GM19452 (cell line): ENCODE measurements at regions not wholly inside any gene's neighbourhood (a gene's known extent, or its start where the extent isn't known, plus 50 kb on each side); places are given as distances from the start of the nearest gene placed in this dataset.
"Not testable (repeated sequence)": the region's sequence is repeated elsewhere in the genome, so short reads cannot be mapped to it uniquely, and the experiment has no call there.

ENCODE experiments used
- ATAC-seq: cut with Tn5 transposase; IDR thresholded peaks from one replicate; pipeline ENCODE4 v1.9.1; 2021; ENCODE audit not compliant: unreplicated experiment

DNA sequence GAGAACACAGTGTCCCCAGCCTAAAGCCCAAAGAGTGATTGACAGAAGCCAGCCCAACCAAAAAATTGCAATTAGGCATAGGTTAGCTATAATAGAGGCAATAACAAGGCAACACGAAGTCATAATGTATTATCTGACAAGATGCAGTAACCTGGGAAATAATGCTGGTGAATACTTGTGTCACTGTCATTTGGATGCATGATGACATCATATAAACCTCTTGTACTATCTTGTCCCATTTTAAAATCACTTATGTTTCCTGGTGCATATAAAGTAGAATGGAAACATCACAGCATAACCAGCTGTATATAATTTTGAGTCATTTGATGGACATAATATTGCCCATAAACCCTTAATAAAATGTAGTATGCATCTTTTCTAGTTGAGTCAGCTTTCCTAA, 1138.3 kb upstream of the LRRTM3 start:
- ATAC-seq: no peak

DNA sequence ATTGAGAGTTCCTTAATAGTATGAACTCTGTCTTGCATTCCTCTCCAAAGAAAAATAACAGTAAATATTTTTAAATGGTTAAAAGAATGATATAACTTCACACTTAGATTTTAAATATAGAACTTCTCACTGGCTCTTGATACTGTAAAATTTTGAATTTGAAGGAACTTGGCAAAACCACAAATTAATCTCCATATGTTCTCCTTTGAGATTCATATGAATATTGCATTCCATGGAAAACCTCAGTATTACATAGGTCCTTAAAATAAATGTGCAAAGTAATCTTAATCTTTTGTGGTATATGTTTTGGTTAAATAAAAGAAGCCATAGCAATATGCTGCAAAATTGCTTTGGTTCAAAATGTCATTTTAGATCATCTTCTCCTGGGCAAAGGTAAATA, 1137.6 kb upstream of the LRRTM3 start:
- ATAC-seq: no peak

DNA sequence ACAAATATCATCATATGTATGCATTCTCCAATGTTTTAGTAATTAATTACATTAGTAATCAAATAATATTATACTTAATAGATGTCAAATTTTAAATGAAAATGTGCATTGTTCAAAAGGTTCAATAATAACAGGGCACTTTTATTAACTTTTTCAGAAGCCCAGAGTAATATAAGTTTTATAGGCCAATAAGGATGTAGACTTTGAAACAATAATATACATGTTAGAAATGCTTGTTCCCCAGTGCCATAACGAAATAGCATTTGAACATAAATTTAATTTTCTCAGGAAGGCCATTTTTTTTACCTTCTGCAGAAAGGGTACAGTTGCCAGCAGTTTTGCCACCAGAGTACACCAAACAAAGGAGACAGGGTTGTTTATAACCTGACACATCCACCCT, 1133.9 kb upstream of the LRRTM3 start:
- ATAC-seq: no peak

DNA sequence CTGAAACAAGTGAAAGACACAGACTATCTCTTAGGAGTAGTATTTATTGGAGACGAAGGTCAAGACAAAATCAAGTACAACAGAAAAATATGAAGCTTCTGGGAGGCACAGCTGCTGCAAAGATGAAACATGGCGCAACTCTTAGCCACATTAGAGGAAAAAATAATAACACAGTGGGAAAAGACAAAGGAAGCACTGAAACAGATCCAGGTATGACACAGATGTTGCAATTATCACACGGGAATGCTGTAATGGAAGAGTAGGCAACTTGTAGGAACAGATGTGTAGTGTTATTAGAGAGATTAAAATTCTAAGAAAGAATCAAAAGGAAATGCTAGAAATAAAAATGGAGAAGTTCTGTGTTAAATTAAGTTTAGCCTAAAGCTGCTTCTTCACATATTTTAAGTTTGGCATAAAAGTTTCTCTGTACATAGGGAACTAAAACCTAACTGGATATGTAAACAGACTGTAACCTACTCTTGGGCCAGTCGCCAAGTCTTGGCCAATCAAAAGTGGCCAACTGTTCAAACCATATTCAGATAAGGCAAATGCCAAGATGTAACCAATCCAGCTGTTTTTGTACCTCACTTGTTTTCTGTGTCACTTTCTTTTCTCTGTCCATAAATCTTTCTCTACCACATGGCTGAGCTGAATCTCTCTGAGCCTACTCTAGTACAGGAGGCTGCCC, 1132.0 kb upstream of the LRRTM3 start:
- ATAC-seq: no peak

DNA sequence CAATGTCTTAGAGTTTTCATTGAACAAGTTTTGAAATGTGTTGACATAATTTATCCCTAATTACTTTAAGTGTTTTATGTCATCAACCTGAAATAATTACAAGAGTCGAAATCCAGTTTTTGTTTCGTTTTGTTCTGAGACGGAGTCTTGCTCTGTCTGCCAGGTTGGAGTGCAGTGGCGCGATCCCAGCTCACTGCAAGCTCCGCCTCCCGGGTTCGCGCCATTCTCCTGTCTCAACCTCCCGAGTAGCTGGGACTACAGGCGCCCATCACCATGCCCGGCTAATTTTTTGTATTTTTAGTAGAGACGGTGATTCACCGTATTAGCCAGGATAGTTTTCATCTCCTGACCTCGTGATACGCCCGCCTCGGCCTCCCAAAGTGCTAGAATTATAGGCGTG, 1131.0 kb upstream of the LRRTM3 start:
- not testable (repeated sequence) for ATAC-seq

DNA sequence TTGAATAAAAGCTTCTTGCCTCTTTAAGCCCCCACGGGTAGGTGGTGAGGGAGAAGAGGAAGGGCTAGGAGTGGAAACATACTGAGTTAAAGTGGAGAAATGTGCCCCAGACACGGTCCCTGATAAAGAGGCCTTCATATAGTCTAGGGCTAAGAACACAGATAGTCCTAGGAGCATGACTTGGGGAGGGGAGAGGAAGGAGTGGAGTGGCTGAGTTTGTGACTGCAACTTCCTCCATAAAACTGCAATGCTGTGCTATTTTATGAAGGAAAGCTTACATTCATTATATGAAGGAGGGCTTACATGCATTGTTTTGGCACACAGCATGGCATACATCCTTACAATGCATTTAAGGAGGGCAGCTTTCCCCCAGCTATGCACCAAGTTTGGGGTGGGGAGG, 1129.4 kb upstream of the LRRTM3 start:
- ATAC-seq: no peak

DNA sequence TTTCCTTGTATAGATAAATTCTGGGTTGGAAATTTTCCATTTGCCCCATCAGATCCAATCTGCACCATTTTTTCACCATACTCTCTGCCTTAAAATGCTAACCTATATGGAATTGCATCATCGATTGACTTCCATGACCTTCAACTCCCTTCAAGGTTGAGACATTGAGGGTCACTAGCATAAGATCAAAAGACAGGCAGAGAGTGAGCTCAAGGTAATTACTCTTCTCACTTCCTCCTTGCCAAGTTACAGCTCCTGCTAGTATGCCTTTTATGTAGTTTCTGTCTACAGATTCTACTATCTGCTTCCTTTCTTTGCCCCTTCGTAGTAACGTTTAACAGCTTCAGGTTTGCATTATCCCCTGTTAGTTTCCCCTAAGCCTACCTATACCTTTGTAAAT, 1127.7 kb upstream of the LRRTM3 start:
- ATAC-seq: no peak

DNA sequence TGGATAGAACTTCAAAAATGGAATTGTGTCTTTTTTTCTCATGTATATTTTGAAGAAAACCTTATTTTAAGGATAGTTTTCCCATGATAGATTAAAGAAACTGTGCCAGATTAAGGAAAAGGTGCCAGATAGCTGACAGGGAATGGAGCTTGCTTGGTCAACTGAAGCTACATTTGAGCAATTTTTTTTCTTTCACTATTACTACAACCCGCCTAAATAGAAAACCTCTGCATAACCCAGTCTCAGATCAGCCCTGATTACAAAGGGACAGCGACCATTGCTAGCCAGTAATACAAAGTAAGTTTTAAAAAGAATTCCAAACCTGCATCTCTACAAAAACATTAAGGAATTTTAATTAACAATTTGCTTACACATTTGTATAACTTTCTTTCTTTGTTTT, 1123.4 kb upstream of the LRRTM3 start:
- no peak for ATAC-seq

DNA sequence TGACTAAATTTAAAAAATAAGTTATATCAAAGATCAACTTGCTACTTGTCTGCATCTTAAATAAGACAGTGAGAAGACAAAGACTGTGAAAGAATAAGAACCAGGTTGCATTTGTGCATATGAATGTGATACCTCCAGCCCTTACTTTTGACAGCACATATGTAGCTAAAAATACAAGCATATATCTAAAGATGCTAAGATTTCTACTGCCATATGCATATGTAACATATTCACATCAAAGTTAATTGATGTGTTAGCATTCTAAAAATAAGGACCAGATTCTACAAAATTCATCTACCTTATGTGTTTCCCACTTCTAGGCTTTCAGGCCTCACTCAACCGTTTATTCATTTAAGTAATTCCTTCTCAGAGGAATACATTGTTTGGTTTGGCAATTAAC, 1120.3 kb upstream of the LRRTM3 start:
- ATAC-seq: no peak

DNA sequence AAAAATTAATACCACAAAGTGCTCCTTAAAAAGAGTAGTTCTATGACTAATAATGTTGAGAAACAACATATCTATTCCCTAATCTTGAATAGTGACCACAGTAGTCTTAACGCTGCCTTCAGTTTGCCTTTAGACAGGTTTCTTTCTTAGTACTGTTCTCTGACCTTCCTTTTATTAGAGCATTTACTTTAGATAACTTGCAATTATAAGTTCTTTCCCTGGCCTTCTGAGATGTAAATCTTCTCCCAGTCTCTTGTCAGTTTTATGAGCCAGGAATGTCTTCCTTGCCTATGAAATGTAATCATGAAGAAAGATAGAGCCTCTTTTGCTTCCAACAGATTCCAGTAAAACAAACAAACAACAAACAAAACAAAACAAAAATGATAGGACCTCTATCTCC, 1119.8 kb upstream of the LRRTM3 start:
- no peak for ATAC-seq

DNA sequence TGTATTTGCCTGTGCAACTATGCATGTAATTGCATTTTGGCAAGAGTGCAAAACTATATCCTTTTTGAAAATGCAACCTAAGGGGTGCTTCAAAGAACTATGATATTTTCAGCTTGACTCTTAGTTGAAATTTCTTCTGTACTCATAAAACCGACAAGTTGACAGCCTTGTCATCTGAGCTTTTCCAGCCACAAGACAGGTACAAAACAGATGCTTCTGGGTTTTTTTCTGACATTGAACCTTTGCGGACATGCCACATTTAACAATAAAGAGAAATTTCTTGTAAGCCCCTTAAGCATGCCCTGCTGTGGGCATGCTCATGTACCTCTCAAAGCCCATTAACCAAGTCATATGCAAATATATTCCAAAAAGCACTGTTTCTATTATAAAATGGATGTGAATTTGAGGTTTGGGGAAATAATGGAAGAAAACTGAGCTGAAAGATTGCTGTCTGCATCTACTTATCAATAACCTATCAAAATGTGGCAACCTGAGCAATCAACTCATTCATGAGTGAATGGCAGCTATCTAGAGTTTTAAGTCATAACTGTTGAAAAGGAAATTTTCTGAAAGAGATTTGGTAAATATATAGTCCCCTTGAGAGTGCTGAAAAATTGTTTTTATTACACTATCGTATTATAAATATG, 1117.0 kb upstream of the LRRTM3 start:
- ATAC-seq: no peak

DNA sequence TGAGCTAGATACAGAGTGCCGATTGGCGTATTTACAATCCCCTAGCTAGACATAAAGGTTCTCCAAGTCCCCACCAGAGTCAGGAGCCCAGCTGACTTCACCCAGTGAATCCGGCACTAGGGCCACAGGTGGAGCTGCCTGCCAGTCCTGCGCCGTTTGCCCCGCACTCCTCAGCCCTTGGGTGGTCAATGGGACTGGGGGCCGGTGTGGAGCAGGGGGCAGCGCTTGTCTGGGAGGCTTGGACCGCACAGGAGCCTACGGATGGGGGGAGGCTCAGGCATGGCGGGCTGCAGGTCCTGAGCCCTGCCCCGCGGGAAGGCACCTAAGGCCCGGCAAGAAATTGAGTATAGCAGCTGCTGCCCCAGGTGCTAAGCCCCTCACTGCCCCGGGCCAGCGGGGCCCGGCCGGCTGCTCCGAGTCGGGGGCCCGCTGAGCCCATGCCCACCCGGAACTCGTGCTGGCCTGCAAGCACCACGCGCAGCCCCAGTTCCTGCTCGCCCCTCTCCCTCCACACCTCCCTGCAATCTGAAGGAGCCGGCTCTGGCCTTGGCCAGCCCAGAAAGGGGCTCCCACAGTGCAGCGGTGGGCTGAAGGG, 1113.8 kb upstream of the LRRTM3 start:
- no peak for ATAC-seq

DNA sequence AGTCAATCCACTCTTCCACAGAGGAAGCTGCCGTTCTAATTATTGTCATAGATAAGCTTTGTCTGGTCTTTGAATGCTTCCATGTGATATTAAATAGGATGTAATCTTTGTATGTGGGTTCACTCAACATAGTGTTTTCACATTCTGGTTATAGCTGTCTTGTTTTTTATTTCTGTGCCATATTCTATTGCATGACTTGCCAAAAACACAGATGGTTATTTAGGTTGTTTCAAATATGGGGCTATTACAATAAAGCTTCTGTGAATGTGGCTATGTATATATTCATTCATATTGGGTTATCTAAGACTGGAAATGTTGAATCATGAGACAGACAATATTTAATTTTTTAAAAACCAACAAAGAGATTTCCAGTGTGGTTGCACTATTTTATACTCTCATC, 1109.3 kb upstream of the LRRTM3 start:
- ATAC-seq: no peak

DNA sequence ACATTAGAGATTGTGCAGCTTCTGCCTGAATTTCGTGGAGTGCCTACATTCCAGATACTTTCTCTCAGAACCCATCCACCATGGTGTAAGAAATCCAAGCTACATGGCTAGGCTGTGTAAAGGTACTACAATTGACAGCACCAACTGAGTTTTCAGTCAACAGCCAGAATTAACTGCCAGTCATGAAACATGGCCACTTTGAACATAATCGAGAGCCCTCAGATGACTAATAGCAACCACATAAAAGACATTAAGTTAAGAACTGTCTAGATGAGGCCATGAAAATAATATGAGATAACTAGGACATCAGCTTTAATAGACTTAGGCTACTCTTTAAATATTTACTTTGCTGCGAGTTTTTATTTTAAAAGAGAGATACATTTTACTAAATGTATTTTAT, 1106.8 kb upstream of the LRRTM3 start:
- no peak for ATAC-seq

DNA sequence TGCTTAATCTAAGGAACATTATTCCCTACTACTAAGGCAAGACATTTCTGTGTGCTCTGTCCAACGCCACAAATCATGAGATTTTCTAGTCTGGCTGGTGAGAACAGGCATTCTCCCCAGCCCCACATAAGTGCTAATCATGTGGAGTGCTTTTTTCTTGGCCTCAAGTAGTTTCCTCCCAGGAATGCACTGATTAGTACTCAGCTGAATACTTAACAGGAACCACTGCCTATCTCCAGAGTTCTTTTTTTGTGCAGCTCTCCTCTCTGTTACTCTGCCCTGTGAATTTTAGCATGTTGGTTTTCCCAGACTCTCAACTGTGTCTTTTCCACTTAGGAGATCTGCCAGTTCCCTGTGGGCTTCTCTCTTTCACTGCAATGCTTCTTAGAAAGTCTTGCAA, 1098.5 kb upstream of the LRRTM3 start:
- ATAC-seq: no peak

DNA sequence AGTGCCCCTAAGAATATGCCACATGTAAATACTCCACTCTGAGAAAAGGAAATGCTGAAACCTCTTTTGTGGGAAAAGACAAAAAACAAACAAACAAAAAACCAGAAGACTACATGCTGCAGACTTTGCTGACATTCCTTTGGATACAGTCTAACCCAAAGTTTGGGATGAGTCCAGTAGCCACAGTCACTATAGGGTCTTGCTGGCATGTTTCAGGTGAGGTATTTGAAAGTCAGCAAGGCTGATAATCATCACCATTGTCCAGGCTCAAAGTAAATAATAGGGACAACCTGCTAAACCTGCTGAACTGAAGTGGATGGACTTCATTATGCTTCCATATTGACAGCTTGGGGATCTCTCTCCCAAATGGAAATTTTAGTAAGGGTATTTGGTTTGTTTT, 1087.0 kb upstream of the LRRTM3 start:
- ATAC-seq: no peak

DNA sequence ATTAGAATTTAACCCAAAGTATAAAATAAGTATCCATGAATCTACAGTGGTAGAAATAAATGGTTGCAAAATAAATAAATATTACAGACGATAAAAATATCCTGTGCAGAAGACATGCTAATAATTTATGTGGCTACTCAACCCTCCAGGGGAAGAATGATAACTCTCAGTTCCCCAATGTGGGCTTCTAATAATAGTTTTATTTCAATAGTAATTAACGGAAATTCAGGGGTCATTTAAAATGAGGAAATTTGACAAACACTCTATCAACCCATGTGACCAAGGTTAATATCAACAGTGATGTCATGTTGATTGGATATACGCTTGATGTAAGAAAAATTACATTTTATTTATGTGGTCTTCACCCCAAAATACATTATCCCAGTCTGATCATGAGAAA, 1082.6 kb upstream of the LRRTM3 start:
- no peak for ATAC-seq

DNA sequence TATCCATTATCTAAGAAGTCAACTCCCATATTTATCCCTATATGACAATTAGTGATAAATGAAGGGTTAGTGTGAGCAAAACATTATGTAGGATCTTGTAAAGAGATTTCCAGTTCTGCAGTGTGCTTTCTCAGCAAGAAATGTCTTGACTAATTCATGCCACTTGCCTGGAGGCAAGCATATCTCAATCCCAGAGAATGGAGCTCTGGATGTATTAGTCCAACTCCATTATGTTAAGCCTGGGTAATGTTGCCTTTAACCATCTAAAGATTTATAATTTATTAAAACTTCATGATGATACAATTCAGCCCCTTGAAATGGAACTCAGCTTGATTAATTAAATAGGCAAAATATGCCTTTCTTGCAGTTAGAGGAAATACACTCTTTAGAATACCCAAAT, 1079.9 kb upstream of the LRRTM3 start:
- no peak for ATAC-seq

DNA sequence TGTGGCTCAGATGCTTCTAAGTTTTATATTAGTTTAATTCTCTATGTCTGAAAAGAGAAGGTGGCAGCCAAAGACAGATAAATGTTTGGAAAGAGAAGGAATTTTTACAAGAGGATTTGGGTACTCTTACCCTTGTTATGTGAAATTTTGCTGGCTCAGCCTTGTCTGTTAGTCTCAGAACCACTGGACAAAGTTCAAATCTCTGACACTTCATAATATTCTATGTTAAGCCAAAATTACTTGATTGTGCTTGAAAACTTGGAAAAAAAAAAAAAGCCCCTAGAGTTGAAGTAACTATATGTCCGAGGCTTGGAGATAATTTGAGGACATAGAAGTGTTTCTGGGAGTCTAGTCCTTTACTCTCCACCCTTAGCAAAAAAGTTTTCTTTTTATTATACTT, 1079.3 kb upstream of the LRRTM3 start:
- ATAC-seq: no peak

DNA sequence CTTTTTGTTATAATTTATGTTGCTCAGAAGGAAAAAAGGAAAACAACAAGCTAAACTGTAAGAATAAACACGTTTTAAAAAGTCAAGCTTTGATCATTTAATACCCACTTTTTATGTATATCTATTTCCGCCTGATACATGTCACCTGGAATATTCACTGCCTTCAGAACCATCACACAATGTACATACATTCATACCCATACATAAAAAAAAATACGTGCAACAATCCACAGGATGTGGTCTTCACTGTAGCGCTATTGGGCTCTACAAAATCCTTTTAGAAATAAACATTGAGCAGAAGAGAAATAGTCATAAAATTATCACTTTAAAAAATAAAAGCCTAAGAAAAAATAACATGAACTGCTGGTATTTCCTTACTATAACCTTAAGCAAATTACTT, 1078.9 kb upstream of the LRRTM3 start:
- no peak for ATAC-seq

DNA sequence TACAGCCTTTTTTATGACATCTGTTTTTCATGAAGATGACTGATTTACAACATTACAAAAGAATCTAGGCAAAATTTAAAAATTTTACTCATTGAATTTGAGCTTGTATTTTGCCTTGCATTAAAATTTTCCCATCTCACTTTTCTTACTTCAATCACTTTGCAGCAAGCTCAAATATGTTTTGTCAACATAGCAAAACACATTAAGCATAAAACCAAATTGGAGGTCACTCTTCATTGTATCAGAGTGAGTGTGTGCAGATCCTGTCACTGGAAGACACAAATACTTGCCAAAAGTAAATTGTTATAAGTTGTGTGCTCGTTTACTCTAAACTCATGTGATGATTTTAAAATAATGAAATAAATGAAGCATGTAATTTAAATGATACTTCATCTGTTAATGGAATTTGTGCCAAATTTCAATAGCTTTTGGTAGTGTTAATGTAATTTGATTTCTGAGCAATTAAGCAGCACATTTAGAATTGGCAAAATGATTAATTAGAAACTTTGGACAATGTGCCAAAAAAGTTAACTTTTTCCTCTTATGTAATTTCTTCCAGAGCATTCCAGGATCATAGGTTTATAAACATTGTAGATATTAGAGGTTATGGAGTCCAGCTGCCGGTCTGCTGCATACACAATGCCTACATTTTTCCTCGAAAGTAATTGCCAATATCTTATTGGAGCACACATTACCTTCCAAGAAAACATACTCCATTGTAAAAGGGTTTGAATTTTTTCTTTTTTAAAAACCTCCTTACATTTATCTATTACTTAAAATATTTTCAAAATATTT, 1078.2 kb upstream of the LRRTM3 start:
- no peak for ATAC-seq

DNA sequence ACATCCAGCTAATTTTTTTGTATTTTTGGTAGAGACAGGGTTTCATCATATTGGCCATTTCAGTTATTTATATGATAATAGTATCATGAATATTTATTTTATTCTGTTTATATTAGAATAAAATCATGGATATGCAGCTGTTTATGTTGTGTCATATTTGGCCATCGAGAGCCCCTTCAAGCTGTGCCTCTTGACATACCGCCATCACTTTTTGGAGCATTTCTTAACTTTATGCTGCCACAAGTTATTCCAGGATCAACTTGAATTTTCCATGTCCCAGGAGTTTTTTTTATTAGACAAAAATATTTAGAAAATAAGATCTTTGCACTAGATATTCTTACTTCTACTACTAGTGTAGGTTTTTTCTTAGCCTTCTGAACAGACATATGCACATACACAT, 1067.0 kb upstream of the LRRTM3 start:
- no peak for ATAC-seq
